ENCODE measurements at regions not wholly inside any gene's neighbourhood (a gene's known extent, or its start where the extent isn't known, plus 50 kb on each side); places are given as distances from the start of the nearest gene placed in this dataset.

- TF ChIP-seq CTCF (IDR thresholded peaks at IDR 0.05) (no peak), ZFX (IDR thresholded peaks at IDR 0.05; ENCODE audit: borderline replicate concordance) (no peak)
Observed at GRCh38 chr4:165714650-165715049, 158.4 kb upstream of the TLL1 start.
